ENCODE measurements at regions not wholly inside any gene's neighbourhood (a gene's known extent, or its start where the extent isn't known, plus 50 kb on each side); places are given as distances from the start of the nearest gene placed in this dataset.

DNA sequence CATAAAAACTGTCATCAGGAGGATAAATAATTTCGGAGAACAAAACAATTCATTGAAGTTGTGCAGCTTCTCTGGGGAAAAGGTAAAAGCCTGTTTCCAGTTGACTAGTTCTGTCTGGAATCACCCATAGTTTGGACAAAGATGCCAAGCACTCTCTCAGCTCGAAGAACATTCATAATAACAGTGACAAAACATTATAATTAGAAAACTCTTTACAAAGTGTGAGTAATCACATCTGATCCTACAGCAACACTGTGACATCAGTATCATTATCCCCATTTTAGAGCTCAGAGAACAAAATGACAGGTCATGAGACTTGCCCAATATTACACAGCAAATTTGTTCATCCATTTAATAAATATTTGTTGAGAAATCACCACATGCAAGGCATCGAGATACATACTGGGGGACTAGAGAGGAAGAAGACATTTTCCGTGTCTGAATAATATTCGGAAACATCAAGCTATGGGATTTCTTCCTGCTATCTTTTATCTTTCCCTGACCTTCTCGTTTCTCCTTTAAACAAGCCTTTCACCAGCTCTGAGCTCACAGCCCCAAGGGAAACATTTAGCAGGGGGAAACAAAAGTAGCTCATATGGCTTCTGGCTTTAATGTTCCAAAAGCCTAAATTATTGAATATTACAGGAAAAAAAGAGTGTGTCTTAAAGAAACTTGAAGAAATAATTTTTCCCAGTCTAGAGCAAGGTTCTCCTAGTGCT lies 123.3 kb upstream of the GHITM start:
- TF ChIP-seq, protein P1, sequence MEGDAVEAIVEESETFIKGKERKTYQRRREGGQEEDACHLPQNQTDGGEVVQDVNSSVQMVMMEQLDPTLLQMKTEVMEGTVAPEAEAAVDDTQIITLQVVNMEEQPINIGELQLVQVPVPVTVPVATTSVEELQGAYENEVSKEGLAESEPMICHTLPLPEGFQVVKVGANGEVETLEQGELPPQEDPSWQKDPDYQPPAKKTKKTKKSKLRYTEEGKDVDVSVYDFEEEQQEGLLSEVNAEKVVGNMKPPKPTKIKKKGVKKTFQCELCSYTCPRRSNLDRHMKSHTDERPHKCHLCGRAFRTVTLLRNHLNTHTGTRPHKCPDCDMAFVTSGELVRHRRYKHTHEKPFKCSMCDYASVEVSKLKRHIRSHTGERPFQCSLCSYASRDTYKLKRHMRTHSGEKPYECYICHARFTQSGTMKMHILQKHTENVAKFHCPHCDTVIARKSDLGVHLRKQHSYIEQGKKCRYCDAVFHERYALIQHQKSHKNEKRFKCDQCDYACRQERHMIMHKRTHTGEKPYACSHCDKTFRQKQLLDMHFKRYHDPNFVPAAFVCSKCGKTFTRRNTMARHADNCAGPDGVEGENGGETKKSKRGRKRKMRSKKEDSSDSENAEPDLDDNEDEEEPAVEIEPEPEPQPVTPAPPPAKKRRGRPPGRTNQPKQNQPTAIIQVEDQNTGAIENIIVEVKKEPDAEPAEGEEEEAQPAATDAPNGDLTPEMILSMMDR (IDR thresholded peaks at IDR 0.05; ENCODE audit: insufficient read depth, low read length, poor library complexity, severe bottlenecking) = no peak
- no peak for TF ChIP-seq EZH2phosphoT487 (conservative IDR thresholded peaks at IDR 0.05; ENCODE audit: low read length)

All from SU-DHL-6 (cell line).